ENCODE measurements at regions not wholly inside any gene's neighbourhood (a gene's known extent, or its start where the extent isn't known, plus 50 kb on each side); places are given as distances from the start of the nearest gene placed in this dataset.

GRCh38 chr18:70415823-70416488 is 127.1 kb downstream of the SOCS6 start:
- no peak for TF ChIP-seq RNF2 (IDR thresholded peaks at IDR 0.05; ENCODE audit: borderline replicate concordance, low read depth)
- no peak for TF ChIP-seq CTCF (IDR thresholded peaks at IDR 0.05)
- TF ChIP-seq NR3C1 (IDR thresholded peaks at IDR 0.05), result no peak
- no peak for TF ChIP-seq ZFP36 (IDR thresholded peaks at IDR 0.05; ENCODE audit: borderline replicate concordance, partially characterized antibody)
- TF ChIP-seq PBX3 (IDR thresholded peaks at IDR 0.05), result no peak
- no peak for TF ChIP-seq CHD2 (IDR thresholded peaks at IDR 0.05; ENCODE audit: low read length, partially characterized antibody)
